G401 (cell line): ENCODE measurements at regions not wholly inside any gene's neighbourhood (a gene's known extent, or its start where the extent isn't known, plus 50 kb on each side); places are given as distances from the start of the nearest gene placed in this dataset.
"Not testable (repeated sequence)": the region's sequence is repeated elsewhere in the genome, so short reads cannot be mapped to it uniquely, and the experiment has no call there.

Source experiments
- DNase-seq: peaks from one replicate; pipeline ENCODE4 v3.0.0-alpha.2; 2015; ENCODE audit warnings: low spot score
- in situ Hi-C: cut with HindIII; loops from 2 replicates; pipeline ENCODE4 v1.10.0; 2016; ENCODE audit warnings: low sequenced_read_pairs, mixed read lengths

GRCh38 chr6:73925703-73926102, 229.7 kb downstream of the CD109 start:
- DNase-seq, in situ Hi-C loops: not testable (repeated sequence)

GRCh38 chr6:73923905-73924485, 228.0 kb downstream of the CD109 start:
- no peak for DNase-seq
- in situ Hi-C loops: no loop called here

GRCh38 chr6:73903155-73903554, 207.2 kb downstream of the CD109 start:
- no peak for DNase-seq
- in situ Hi-C loops: no loop called here

DNA sequence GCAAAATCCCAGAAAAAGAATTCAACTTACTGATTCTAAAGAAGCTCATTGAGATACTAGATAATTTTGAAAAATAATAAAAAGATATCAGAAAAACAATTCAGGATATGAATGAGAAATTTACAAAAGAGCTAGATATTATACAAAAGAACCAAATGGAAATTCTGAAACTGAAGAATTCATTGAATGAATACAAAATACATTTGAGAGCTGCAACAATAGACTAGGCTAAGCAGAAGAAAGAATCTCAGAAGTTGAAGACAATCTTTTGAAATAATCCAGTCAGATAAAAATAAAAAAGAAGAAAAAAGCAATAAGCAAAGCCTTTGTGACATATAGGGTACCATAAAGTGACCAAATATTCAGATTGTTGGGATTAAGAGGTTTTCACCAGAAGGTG, 206.0 kb downstream of the CD109 start:
- no peak for DNase-seq
- in situ Hi-C loops: no loop called here

- in situ Hi-C loops: no loop called here
- DNase-seq: no peak
Measured at GRCh38 chr6:73901311-73901710, 205.3 kb downstream of the CD109 start.

- in situ Hi-C loops: no loop called here
- DNase-seq: no peak
Measured at GRCh38 chr6:73898599-73898998, 202.6 kb downstream of the CD109 start.

- in situ Hi-C loops: no loop called here
- no peak for DNase-seq
Measured at GRCh38 chr6:73893696-73894095, 197.7 kb downstream of the CD109 start.

DNA sequence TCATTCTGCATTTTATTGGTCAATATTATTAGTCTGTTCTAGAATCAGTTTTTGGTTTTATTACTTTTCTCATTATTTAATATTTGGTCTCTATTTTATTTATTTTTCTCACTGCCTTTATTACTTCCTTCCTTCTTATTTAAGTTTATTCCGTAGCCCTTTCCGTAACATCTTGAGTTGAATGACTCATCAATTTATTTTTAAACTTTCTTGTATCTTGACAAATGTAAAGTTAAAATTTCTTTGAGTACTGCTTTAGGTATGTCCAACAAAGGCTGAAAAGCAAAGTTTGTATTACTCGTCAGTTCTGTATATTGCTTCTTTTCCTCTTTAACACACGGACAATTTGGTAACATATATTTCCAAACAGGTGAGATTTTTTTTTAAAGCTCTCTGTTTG, 192.0 kb downstream of the CD109 start:
- in situ Hi-C loops: no loop called here

DNA sequence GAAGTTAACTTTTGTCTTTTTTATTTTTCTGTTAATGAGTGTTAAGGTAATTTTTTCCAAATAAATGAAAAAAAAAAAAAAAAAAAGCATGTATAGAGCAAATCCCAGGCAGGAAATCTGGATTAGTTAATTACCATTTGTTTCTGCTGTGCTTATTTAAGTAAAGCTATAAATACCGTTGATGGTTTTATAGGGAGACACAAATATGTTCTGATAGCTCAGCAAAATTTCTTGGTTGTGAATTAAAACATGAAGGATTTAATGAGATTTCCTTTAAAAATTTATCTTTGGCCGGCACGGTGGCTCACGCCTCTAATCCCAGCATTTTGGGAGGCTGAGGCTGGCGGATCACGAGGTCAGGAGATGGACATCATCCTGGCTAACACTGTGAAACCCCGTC, 189.4 kb downstream of the CD109 start:
- no peak for DNase-seq
- in situ Hi-C loops: no loop called here

More for the DNA sequence above, 192.0 kb downstream of the CD109 start:
- DNase-seq: no peak

GRCh38 chr6:73884540-73884939, 188.5 kb downstream of the CD109 start:
- in situ Hi-C loops: no loop called here
- DNase-seq: no peak

DNA sequence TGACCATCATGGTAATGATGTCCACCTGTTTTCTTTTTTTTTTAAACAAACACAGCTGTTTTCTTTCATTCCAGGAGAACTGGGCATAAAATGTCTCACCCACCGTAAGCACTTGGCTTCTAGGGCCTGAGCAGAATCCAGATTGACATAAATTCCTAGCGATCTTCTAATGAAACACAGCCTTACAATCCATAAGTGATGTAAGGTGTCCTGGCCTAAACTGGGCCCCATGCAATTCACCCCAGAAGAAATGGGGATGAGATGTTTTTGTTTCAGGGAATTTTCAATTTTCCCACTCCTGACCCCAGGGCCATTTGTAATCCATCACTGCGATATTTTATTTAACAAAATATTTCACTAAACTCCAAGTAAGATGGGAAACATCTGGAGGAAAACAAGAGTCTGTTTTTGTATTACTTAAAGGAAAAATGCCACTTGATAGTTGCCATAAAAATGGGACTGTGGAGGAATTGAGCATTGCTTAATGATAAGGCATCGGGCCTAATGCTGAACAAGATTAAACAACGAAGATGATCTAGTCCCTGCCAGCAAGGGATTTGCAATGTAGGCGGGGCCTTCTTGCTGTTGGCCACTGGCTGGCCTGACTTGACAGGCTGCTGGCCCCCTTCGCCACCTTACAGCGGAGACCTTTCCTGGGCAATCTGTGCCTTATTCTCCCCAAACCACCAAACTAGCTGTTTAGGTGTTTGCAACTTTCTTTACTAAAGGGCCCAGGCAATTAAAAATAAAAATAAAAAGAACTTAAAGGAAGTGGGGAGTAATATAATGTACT, 183.7 kb downstream of the CD109 start:
- in situ Hi-C loops: no loop called here
- DNase-seq: no peak

- in situ Hi-C loops: no loop called here
- no peak for DNase-seq
Measured at GRCh38 chr6:73878403-73878802, 182.4 kb downstream of the CD109 start.
